KBM-7 (cell line): ENCODE measurements at regions not wholly inside any gene's neighbourhood (a gene's known extent, or its start where the extent isn't known, plus 50 kb on each side); places are given as distances from the start of the nearest gene placed in this dataset.
"Not testable (repeated sequence)": the region's sequence is repeated elsewhere in the genome, so short reads cannot be mapped to it uniquely, and the experiment has no call there.

Experiments used
- DNase-seq: peaks from one replicate; pipeline ENCODE4 v3.0.0-alpha.2; 2015
- in situ Hi-C: fragments of 300-500 bp; cut with MboI; formaldehyde crosslinking; loops from 2 replicates; pipeline ENCODE4 v1.14.3; 2020; ENCODE audit warnings: low sequenced_read_pairs, low pct_unique_long_range_greater_than_20kb, mixed read lengths

DNA sequence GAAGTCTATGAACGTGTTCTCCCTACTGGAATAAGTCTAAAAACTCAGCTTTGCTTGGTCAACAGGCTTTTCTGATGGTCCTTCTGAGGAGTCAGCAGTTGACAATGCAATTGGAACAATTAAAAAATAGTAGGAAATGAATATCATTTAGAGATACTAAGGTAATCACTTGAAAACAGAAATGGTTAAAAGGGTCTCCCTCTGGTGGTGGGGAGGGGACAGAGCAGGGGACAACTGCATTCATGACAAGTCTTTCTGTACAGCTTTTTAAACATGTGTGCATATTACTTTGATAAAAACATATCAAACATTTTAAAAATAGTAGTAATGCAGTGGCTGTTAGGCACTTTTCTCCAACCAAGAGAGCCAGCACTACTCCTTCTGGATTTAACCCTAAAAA, 119.9 kb upstream of the FHIT start:
- DNase-seq: peak; percentile 32
- in situ Hi-C loops: no loop called here

DNA sequence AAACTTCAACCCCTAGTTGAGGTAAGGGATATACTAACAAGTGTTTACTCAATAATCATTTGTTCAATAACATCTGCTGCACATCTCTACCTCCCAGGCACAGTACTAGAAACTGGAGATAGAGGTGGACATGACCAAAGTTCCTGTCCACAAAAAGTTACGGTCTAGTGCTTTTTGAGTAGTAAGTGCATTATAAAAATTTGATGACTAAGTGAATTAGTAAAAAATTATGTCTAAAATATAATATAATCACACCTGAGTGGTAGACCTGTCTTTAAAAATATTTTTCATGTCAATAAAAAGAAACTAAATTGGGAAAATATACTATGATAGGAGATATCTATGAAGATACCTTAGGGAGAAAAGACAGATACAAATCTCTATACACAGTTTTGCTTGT, 121.5 kb upstream of the FHIT start:
- in situ Hi-C loops: no loop called here
- no peak for DNase-seq

DNA sequence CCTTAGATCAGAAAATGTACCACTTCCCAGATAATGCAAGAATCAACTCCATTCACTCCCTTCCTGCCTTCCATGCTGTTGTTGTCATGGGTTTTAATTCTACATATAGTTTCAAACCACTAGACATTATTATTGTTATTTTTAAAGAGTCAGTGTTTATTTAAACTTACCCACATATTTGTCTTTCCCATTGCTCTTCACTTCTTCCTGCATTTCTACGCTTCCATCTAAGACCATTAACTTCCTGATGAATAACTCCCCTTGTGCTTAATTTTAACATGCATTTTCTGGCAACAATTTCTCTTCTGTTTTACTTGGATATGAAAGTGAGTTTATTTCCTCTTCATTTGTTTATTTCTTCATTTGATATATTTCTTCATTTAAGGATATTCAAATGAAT, 127.1 kb upstream of the FHIT start:
- in situ Hi-C loops: no loop called here
- no peak for DNase-seq

DNA sequence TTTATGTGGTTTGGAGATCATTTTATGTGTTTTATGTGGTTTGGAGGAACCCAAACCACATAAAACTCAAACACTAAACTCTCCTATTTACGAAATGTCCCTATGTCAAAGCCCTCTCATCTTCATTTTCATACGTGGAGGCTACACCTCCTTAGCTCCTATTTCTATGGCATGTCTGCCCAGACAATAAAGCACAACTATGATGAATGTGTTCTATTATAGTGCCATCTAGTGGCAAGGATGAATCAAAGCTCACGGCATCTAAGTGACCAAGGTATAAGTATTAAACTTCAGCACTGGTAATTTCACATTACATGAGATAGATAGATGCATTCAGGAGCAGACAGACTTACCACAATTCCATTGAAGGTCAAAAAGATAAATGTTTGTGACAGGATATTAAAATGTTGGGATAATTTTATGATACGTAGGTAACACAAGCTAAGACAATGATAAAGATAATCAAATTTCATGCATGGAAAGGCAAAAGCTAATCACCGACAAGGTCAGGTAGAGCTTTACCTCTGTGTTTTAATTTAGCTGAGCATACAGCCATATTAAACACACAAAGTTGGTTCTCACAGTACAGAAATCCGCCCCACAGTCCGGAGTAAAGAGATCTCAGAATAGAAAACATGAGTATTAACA, 130.6 kb upstream of the FHIT start:
- peak; percentile 23 for DNase-seq

DNA sequence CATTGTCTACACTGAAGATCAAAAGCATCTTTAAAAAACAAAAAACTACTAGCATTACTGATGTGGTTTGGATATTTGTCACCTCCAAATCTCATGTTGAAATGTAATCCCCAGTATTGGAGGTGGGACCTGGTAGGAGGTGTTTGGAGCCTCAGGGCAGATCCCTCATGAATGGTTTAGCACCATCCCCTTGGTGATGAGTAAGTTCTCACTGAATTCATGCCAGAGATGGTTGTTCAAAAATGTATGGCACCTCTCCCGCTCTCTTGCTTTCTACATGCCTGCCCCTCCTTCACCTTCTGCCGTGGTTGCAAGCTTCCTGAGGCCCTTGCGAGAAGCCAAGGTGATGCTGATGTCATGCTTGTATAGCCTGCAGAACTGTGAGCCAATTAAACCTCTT, 136.6 kb upstream of the FHIT start:
- DNase-seq: no peak
- in situ Hi-C loops: no loop called here

More for the DNA sequence above, 130.6 kb upstream of the FHIT start:
- in situ Hi-C loops: no loop called here

DNA sequence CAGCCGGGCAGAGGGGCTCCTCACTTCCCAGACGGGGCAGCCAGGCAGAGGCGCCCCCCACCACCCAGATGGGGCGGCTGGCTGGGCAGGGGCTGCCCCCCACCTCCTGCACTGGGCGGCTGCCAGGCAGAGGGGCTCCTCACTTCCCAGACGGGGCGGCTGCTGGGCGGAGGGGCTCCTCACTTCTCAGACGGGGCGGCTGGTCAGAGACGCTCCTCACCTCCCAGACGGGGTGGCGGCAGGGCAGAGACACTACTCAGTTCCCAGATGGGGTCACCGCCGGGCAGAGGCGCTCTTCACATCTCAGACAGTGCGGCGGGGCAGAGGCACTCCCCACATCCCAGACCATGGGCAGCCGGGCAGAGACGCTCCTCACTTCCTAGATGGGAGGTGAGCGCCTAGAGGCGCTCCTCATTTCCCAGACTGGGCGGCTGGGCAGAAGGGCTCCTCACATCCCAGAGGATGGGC, 142.3 kb upstream of the FHIT start:
- DNase-seq, in situ Hi-C loops: not testable (repeated sequence)

DNA sequence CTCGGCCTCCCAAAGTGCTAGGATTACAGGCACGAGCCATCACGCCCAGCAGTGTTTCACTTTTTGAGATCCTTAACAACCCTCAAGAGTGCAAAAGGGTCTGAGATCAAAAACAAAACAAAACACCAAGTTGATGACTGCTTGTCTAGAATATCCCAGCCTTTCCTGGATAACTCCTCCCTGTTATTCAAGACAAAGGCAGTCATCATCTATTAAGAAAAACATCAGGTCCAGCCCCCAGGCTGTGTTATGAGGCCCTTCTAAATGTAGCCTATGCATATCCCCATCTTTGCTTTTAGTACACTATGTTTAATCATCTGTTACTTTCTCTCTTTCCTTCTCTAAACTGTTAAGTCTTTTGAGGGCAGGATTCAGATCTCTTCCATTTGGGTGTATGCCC, 150.1 kb upstream of the FHIT start:
- no peak for DNase-seq
- in situ Hi-C loops: no loop called here

DNA sequence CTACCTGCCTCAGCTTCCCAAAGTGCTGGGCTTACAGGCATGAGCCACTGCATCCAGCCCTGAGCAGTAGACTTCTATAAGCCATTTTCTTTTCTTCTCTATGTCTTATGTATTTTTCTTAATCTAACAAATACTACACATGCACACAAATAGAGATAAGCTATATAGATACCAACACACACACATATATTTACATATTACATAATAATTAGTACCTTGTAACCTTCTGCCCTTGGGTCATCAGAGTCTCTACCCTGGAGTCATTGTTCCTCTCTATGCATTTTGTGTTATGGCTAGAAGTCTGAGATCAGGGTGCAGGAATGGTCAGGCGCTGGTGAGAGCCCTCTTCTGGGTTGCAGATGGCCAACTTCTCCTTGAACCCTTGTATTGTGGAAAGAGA, 154.0 kb upstream of the PTPRG start:
- in situ Hi-C loops: no loop called here
- no peak for DNase-seq

DNA sequence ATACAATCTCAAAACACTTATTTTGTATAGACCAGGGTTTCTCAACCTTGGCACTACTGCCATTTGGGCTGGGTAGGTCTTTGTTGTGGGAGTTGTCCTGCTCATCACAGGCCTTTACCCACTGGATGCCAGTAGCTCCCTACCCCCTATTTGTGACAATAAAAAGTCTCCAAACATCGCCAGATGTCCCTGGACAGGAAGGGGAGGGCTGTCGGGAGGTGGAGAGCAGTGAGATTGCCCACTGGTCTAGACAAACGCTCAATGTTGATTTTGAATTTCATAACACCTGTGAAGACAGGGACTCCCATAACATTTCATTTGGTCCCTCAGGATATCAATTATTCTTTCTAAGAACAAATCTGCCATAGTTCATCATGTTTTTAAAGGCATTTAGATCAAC, 151.7 kb upstream of the PTPRG start:
- in situ Hi-C loops: no loop called here
- DNase-seq: no peak

DNA sequence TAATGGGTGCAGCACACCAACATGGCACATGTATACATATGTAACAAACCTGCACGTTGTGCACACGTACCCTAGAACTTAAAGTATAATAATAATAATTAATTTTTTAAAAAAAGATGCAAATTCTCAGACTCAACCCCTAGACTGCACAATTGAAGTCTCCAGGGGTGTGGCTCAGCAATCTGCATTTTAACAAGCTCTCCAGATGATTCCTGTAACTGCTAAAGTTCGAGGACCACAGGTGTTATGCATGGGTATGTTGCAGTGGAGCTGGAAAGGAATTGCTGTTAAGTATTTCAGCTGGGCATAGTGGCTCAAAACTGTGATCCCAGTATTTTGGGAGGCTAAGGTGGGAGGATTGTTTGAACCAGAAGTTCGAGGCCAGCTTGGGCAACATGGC, 151.0 kb upstream of the PTPRG start:
- in situ Hi-C loops: not testable (repeated sequence)

DNA sequence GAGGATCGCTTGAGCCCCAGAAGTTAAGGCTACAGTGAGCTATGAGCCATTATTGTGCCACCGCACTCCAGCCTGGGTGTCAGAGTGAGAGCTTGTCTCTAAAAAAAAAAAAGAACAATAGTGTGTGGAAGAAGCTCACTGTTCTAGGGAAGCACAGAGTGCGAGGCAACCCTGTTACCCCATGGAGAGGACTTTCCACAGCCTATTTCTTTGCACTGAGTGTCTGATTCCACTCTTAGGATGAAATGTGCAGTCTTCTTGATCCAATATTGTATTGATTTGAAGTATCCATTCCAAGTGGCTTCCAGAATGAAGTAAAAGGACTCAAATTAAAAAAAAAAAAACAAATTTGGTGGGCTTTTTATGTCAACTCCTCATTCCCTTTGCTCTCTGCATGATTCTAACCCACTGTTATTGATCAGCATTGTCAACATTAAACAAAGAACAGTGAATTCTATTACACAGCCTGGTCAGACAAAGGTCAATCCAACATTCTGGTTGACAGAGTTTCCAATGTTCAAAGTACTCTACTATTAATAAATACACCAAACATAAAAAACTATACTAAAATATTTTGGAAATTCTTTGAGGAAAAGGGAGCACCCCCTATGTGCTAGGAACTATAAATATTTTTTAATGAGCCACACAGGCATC, 150.2 kb upstream of the PTPRG start:
- no peak for DNase-seq
- in situ Hi-C loops: no loop called here

More for the DNA sequence above, 151.0 kb upstream of the PTPRG start:
- not testable (repeated sequence) for DNase-seq

DNA sequence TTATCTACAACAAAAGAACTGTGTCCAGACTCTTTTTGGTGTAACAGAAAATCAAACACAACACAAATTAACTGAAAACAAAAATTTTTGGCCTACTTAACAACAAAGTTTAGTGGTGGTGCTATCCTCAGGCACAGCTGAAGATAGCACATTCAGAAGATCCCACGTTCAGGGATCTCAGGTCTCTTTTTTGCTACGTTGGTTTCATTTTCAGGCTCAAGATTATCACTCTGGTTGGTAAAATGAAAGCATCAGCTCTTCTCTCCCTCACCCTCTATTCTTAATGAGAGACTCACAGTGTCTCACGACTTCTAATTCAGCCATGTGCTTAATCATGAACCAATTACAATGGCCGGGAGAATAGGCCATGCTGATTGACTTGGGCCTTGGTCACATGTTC, 146.9 kb upstream of the PTPRG start:
- no peak for DNase-seq
- in situ Hi-C loops: no loop called here

DNA sequence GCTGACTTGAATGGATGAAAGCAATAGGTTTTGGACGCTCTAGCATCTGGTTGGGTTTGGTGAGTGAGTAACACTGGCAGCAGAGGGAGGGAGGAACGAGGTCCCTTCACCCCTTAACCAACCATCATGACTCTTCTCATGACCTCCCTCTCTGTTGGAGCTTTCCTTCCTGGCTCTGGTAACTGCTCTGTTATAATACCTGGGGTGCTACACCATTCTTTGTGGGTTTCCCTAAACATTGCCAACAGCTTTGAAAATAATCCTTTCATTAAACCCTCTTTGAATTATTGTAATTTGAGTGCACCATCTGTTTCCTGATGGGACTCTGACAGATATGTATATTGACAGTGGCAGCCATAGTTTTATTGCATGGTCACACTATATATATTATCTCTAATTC, 146.2 kb upstream of the PTPRG start:
- in situ Hi-C loops: no loop called here
- no peak for DNase-seq

DNA sequence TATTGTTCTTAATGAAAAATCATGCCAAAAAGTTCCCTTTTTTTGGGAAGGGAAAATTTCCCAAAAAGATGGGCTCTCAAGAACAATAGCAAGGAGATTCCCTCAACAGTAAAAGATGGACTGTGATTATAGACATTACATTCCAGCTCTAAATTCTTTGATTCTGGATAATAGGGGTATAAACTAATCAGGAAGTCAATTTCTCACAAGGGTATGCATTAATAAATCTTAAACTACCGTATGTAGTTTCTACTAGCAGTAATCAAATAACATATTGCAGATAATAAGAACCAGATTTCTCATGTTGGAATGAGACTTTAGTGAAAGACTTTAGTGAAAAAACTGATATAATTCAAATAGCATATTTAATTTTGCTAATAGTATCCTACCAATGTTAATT, 144.8 kb upstream of the PTPRG start:
- in situ Hi-C loops: no loop called here

DNA sequence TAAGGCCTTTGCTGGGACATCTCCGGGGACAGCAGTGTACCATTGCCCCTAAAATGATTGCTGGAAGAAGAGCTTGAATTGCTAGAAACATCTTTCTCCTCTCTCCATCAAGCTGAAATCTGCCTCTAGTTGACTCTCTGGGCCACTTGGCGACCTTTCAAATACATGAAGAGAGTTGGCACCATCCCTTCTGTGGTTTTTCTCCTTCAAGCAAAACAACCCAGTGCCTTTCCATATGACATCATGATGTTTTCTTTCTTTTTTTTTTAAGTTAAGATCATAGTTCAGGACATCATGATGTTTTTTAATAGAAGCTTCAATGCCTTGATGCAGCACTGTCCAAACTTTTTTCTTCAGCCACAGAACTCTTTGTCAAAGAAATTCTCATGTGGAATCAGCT, 144.0 kb upstream of the PTPRG start:
- in situ Hi-C loops: no loop called here

More for the DNA sequence above, 144.8 kb upstream of the PTPRG start:
- DNase-seq: no peak

DNA sequence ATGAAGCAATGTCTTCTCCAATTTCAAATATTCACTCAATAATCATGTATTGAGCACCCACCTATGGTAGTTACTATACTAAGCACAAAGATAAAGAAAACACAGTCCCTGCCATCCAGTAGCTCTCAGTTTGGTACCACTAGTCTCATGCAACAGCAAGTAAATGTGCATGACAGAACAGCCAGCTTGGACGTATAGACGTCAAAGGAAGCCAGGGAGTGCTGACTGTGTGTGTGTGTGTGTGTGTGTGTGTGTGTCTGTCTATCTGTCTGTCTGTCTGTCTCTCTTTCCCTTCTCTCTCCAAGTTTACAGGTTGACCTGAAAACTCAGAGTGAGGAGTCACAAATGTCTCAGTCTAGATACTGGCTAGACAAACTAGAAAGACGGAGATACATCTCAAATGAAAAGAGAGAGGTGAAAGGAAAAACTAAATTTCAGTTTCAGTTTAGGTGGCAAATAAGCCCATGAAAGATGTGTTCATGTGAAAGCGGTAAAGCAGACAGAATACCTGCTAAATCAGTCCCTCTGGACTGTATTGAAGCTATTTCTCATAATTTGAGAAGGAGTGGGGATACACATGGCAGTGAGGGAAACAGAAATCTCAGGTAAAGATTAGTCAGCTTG, 141.1 kb upstream of the PTPRG start:
- in situ Hi-C loops: no loop called here
- no peak for DNase-seq

More for the DNA sequence above, 144.0 kb upstream of the PTPRG start:
- DNase-seq: no peak

DNA sequence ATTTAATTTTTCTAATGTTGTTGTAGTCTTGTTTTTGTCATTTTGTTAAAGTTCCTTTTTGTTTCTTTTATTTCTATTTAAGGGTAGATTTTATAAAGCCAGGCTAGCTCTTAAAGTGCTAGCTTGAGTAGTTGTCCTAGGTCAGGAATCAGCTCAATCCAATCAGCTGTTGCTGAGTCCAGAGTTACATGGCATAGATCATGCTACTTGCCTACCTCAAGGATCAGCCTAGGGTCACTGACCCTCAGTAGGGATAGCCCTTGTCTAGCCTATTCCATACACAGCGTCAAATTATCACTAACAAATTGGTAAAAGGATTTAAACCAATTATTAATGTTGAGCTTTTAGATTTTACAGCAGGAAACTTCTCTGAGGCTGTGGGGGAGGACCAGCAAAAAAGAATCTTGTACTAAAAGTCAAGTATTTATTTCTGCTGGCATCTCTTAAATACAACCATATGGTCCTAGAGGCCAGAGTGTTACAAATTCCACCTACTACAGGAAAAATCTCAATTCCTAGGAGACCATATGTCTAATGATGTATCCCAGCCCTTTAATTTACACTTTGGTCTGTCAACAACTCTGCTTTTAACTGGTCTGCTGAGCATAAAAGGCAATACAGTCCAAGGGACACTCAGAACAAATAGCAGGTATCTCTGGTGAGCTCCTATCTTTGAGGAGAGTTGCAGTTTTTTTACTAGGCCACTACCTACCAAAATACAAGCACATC, 138.3 kb upstream of the PTPRG start:
- in situ Hi-C loops: no loop called here
- DNase-seq: no peak

DNA sequence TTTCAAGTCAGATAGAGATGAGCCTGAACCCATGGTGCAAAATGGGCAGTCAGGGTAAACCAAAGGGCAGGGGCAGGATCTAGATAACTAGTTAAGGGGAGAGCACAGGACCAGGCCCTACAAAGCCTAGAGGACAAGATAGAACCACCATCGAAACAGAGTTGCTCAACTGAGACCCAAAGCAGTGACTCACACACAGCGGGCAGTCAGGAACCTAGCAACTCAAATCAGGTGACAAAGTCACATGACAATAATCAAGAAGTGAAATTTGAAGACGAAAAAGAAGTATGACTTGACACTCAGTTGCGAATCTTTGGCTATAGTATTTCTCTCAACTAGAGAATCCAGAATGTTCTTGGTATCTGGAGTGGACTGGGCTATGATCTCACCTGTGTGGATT, 136.0 kb upstream of the PTPRG start:
- in situ Hi-C loops: no loop called here
- DNase-seq: no peak

DNA sequence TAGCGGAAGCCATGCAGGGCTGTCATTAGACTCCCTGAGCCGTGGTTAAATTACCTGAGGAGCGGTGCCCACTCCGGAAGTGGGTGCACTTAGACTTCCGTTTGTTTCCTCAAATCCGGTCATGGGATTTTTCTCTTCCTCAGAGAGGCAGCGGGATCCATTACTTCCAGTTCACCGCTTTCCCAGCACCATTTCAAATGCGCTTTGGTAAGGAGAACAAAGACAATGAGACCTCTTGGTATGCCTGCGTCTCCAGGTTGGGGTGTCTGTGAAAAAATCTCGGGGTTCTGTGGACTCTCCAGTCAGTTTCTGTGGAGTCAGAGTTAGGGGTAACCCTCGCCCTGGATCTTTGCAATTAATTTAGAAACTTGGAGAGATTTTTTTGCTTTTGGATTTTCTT, 132.3 kb upstream of the PTPRG start:
- no peak for DNase-seq
- in situ Hi-C loops: no loop called here

DNA sequence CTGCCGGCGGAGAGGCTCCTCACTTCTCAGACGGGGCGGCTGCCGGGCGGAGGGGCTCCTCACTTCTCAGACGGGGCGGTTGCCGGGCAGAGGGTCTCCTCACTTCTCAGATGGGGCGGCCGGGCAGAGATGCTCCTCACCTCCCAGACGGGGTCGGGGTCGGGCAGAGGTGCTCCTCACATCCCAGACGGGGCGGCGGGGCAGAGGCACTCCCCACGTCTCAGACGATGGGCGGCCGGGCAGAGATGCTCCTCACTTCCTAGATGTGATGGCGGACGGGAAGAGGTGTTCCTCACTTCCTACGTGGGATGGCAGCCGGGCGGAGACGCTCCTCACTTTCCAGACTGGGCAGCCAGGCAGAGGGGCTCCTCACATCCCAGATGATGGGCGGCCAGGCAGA, 126.5 kb upstream of the PTPRG start:
- DNase-seq, in situ Hi-C loops: not testable (repeated sequence)
